Left lobe of liver (tissue), 2 donors: ENCODE measurements at regions not wholly inside any gene's neighbourhood (a gene's known extent, or its start where the extent isn't known, plus 50 kb on each side); places are given as distances from the start of the nearest gene placed in this dataset.

Experiments used
- ATAC-seq: fragments of 200-7000 bp; cut with Tn5 transposase; one replicate; pipeline ENCODE4 v1.9.1; 2020; ENCODE audit warnings: mild to moderate bottlenecking, moderate library complexity
- DNase-seq: peaks from one replicate; pipeline ENCODE4 v3.0.0-alpha.2; 2020; ENCODE audit warnings: low spot score
- donor health status: DM: no; HTN: no; CAD: no; lungs with moderate emphysema.
- donor health status: DM: no; HTN: yes; CAD: no.

GRCh38 chr12:17266856-17267255 lies 660.9 kb upstream of the LMO3 start:
- ATAC-seq (no peak), DNase-seq (no peak)

GRCh38 chr12:17264603-17265002 lies 658.6 kb upstream of the LMO3 start:
- DNase-seq (no peak), ATAC-seq (no peak)

GRCh38 chr12:17239874-17240273 lies 633.9 kb upstream of the LMO3 start:
- DNase-seq (no peak), ATAC-seq (no peak)

GRCh38 chr12:17235996-17236395 lies 630.0 kb upstream of the LMO3 start:
- no peak for ATAC-seq
- DNase-seq = no peak

GRCh38 chr12:17215759-17216570 lies 610.0 kb upstream of the LMO3 start:
- DNase-seq (no peak), ATAC-seq (no peak)

GRCh38 chr12:17214929-17215328 lies 609.0 kb upstream of the LMO3 start:
- no peak for ATAC-seq
- DNase-seq = no peak

- no peak for DNase-seq
Measured at GRCh38 chr12:17206553-17206952, 600.6 kb upstream of the LMO3 start.

GRCh38 chr12:17204289-17205054 lies 598.5 kb upstream of the LMO3 start:
- no peak for ATAC-seq

More at GRCh38 chr12:17206553-17206952, 600.6 kb upstream of the LMO3 start:
- ATAC-seq = no peak

GRCh38 chr12:17203497-17203896 lies 597.5 kb upstream of the LMO3 start:
- DNase-seq (no peak), ATAC-seq (no peak)

More at GRCh38 chr12:17204289-17205054, 598.5 kb upstream of the LMO3 start:
- no peak for DNase-seq

- ATAC-seq = no peak
- no peak for DNase-seq
Measured at GRCh38 chr12:17197971-17198370, 592.0 kb upstream of the LMO3 start.

- DNase-seq = no peak
- ATAC-seq = no peak
Measured at GRCh38 chr12:17192721-17193120, 586.8 kb upstream of the LMO3 start.

- DNase-seq (no peak), ATAC-seq (no peak)
Measured at GRCh38 chr12:17169726-17170471, 563.9 kb upstream of the LMO3 start.

GRCh38 chr12:17159506-17160300 lies 553.7 kb upstream of the LMO3 start:
- ATAC-seq (no peak), DNase-seq (no peak)

- no peak for ATAC-seq
- DNase-seq = no peak
Measured at GRCh38 chr12:17158201-17158600, 552.2 kb upstream of the LMO3 start.

GRCh38 chr12:17151917-17152316 lies 546.0 kb upstream of the LMO3 start:
- no peak for DNase-seq
- ATAC-seq = peak; percentile 20

- ATAC-seq = no peak
- no peak for DNase-seq
Measured at GRCh38 chr12:17148706-17149105, 542.7 kb upstream of the LMO3 start.

GRCh38 chr12:17142856-17143255 lies 536.9 kb upstream of the LMO3 start:
- DNase-seq = no peak
- no peak for ATAC-seq

- ATAC-seq = no peak
Measured at GRCh38 chr12:17139931-17140330, 534.0 kb upstream of the LMO3 start.

GRCh38 chr12:17137396-17137795 lies 531.4 kb upstream of the LMO3 start:
- ATAC-seq (no peak), DNase-seq (no peak)

More at GRCh38 chr12:17139931-17140330, 534.0 kb upstream of the LMO3 start:
- DNase-seq = no peak

GRCh38 chr12:17134315-17134714 lies 528.4 kb upstream of the LMO3 start:
- ATAC-seq = no peak

GRCh38 chr12:17132336-17132735 lies 526.4 kb upstream of the LMO3 start:
- DNase-seq = no peak
- no peak for ATAC-seq

More at GRCh38 chr12:17134315-17134714, 528.4 kb upstream of the LMO3 start:
- DNase-seq = no peak
